HL-60 (cell line): ENCODE measurements at regions not wholly inside any gene's neighbourhood (a gene's known extent, or its start where the extent isn't known, plus 50 kb on each side); places are given as distances from the start of the nearest gene placed in this dataset.

Source experiments
- DNase-seq, 2 experiments: peaks; one replicate each; pipeline ENCODE4 v3.0.0-alpha.2; 2010 to 2020; ENCODE audit warnings: low read depth in 1 of 2, low spot score in 1 of 2
- H3K27ac ChIP-seq: fragments of 250-450 bp; sonication (Bioruptor Pico); replicated peaks from 2 replicates; pipeline ENCODE4 v1.5.1; 2020; ENCODE audit warnings: mild to moderate bottlenecking, moderate library complexity
- H3K27me3 ChIP-seq: fragments of 250-450 bp; sonication (Bioruptor Pico); 2 replicates; pipeline ENCODE4 v1.5.1; 2021; ENCODE audit warnings: mild to moderate bottlenecking, moderate library complexity; ENCODE audit not compliant: insufficient read depth, poor library complexity, severe bottlenecking
- H3K4me3 ChIP-seq: replicated peaks from 2 replicates; pipeline ENCODE4 v1.5.1; 2011; ENCODE audit warnings: mild to moderate bottlenecking, control low read depth, low read length; ENCODE audit not compliant: insufficient read depth
- GABPA ChIP-seq: IDR thresholded peaks from 2 replicates; pipeline ENCODE4 v1.6.1; 2012; ENCODE audit warnings: low read depth
- POLR2AphosphoS5 ChIP-seq: IDR thresholded peaks from 2 replicates; pipeline ENCODE4 v1.6.1; 2012; ENCODE audit warnings: low read depth
- SPI1 ChIP-seq: IDR thresholded peaks from 2 replicates; pipeline ENCODE4 v1.6.1; 2012; ENCODE audit warnings: low read depth, mild to moderate bottlenecking, borderline replicate concordance
- TF ChIP-seq, protein P1 (sequence below): IDR thresholded peaks from 2 replicates; pipeline ENCODE4 v1.6.1; 2012; ENCODE audit warnings: low read depth; ENCODE audit not compliant: insufficient replicate concordance
- TF ChIP-seq, protein P2 (sequence below): IDR thresholded peaks from one replicate; pipeline ENCODE4 v1.5.1; 2011; ENCODE audit warnings: low read length, control low read depth, inconsistent platforms; ENCODE audit not compliant: insufficient read depth

DNA sequence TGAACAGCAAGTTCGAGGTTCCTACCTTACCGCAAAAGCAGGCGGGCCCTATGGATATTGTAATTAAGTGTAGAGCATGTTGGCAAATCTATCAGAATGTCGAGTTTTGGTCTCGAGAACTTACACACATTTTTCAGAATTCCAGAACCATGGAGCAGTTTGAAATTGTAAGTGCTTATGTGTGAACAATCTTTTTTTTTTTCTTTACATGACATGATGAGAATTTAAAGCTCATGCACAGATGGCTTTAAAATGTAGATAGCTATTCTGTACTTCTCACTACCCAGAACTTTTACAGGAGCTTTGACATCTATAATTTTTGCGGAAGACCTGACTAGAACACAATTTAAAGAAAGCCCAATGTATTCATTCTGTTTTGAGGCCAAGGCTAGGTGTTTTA is 117.8 kb upstream of the RSPO3 start:
- DNase-seq = no peak
- no peak overlapping the region for H3K4me3 ChIP-seq
- no peaks in the 10 kb centered on the region for H3K27me3 ChIP-seq
- TF ChIP-seq, protein P1, sequence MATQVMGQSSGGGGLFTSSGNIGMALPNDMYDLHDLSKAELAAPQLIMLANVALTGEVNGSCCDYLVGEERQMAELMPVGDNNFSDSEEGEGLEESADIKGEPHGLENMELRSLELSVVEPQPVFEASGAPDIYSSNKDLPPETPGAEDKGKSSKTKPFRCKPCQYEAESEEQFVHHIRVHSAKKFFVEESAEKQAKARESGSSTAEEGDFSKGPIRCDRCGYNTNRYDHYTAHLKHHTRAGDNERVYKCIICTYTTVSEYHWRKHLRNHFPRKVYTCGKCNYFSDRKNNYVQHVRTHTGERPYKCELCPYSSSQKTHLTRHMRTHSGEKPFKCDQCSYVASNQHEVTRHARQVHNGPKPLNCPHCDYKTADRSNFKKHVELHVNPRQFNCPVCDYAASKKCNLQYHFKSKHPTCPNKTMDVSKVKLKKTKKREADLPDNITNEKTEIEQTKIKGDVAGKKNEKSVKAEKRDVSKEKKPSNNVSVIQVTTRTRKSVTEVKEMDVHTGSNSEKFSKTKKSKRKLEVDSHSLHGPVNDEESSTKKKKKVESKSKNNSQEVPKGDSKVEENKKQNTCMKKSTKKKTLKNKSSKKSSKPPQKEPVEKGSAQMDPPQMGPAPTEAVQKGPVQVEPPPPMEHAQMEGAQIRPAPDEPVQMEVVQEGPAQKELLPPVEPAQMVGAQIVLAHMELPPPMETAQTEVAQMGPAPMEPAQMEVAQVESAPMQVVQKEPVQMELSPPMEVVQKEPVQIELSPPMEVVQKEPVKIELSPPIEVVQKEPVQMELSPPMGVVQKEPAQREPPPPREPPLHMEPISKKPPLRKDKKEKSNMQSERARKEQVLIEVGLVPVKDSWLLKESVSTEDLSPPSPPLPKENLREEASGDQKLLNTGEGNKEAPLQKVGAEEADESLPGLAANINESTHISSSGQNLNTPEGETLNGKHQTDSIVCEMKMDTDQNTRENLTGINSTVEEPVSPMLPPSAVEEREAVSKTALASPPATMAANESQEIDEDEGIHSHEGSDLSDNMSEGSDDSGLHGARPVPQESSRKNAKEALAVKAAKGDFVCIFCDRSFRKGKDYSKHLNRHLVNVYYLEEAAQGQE = no peak
- no peak for TF ChIP-seq SPI1
- TF ChIP-seq, protein P2, sequence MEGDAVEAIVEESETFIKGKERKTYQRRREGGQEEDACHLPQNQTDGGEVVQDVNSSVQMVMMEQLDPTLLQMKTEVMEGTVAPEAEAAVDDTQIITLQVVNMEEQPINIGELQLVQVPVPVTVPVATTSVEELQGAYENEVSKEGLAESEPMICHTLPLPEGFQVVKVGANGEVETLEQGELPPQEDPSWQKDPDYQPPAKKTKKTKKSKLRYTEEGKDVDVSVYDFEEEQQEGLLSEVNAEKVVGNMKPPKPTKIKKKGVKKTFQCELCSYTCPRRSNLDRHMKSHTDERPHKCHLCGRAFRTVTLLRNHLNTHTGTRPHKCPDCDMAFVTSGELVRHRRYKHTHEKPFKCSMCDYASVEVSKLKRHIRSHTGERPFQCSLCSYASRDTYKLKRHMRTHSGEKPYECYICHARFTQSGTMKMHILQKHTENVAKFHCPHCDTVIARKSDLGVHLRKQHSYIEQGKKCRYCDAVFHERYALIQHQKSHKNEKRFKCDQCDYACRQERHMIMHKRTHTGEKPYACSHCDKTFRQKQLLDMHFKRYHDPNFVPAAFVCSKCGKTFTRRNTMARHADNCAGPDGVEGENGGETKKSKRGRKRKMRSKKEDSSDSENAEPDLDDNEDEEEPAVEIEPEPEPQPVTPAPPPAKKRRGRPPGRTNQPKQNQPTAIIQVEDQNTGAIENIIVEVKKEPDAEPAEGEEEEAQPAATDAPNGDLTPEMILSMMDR = no peak
- no peak for TF ChIP-seq POLR2AphosphoS5
- TF ChIP-seq GABPA = no peak
- H3K27ac ChIP-seq = no peak overlapping the region

DNA sequence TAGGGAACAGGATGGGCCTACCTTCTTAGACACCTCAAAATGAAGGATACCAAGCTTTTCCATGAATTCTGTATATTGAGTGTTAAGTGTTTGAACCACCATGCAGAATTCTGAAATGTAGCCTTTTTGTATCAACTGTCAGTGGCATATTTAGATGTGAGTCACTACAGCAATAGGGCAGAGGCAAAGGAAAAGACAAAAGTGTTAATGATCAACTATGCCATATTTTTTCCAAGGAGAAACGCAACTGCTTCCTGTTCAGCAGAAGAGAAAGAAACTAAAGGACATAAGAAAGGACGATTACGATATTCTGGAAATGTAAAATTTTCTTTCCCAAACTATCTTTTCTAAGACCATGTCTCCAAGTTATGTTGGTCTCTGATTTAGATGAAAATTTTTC is 104.6 kb upstream of the RSPO3 start:
- DNase-seq = no peak
- Histone ChIP-seq H3K27me3 (no peaks in the 10 kb centered on the region), H3K27ac (no peak overlapping the region), H3K4me3 (no peak overlapping the region)
- no peak for TF ChIP-seq POLR2AphosphoS5
- TF ChIP-seq, protein P2 = no peak

DNA sequence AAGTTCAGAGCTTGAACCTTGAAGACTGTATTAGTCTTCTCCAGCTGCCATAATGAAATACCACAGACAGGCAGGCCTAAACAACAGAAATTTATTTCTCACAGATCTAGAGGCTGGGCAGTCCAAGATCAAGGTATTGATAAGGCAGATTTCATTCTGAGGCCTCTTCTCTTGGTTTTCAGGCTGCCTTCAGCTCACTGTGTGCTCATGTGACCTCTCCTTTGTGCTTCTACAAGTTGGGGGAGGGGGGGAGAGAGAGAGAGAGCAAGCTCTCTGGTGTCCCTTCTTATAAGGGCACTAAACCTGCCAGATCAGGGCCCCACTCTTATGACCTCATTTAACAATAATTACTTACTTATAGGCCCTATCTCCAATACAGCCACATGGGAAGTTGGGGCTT is 102.6 kb upstream of the RSPO3 start:
- Histone ChIP-seq H3K27me3 (no peaks in the 10 kb centered on the region), H3K27ac (no peak overlapping the region), H3K4me3 (no peak overlapping the region)
- no peak for TF ChIP-seq POLR2AphosphoS5
- TF ChIP-seq GABPA = no peak
- TF ChIP-seq, protein P1 = no peak
- TF ChIP-seq, protein P2 = no peak
- TF ChIP-seq SPI1 = no peak
- no peak for DNase-seq

DNA sequence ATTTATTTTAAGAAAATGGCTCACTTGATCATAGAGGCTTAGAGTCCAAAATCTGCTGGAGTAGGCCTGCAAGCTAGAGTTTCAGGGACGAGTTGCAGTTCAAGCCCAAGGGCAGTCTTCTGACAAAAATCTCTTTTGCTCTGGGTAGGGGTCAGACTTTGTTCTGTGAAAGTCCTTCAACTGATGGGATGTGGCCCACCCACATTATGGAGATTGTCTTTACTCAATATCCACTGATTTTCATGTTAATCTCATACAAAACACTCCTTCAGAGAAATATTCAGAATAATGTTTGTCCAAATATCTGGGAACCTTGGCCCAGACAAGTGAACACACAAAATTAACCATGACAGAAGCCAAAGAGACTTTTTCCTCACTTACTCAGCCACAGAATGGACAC is 98.6 kb upstream of the RSPO3 start:
- no peak for DNase-seq
- Histone ChIP-seq H3K27me3 (no peaks in the 10 kb centered on the region), H3K4me3 (no peak overlapping the region), H3K27ac (no peak overlapping the region)
- TF ChIP-seq GABPA (no peak), POLR2AphosphoS5 (no peak), SPI1 (no peak)
- TF ChIP-seq, protein P1 = no peak
